ENCODE measurements at regions not wholly inside any gene's neighbourhood (a gene's known extent, or its start where the extent isn't known, plus 50 kb on each side); places are given as distances from the start of the nearest gene placed in this dataset.
"Not testable (repeated sequence)": the region's sequence is repeated elsewhere in the genome, so short reads cannot be mapped to it uniquely, and the experiment has no call there.

- no peak for DNase-seq
Observed at GRCh38 chr1:194039578-194039977, 853.2 kb upstream of the B3GALT2 start.

- no peak for DNase-seq
Observed at GRCh38 chr1:194033646-194034045, 847.2 kb upstream of the B3GALT2 start.

- no peak for DNase-seq
Observed at GRCh38 chr1:194028002-194028401, 841.6 kb upstream of the B3GALT2 start.

GRCh38 chr1:194026422-194026821 is 840.0 kb upstream of the B3GALT2 start:
- DNase-seq = no peak

GRCh38 chr1:194024659-194025058 is 838.2 kb upstream of the B3GALT2 start:
- peak; percentile 90 for DNase-seq

GRCh38 chr1:194014014-194014413 is 827.6 kb upstream of the B3GALT2 start:
- DNase-seq = peak; percentile 10

GRCh38 chr1:194013561-194013960 is 827.1 kb upstream of the B3GALT2 start:
- no peak for DNase-seq

GRCh38 chr1:194004146-194004545 is 817.7 kb upstream of the B3GALT2 start:
- DNase-seq = no peak

- DNase-seq = not testable (repeated sequence)
Observed at GRCh38 chr1:194001726-194002350, 815.4 kb upstream of the B3GALT2 start.

- no peak for DNase-seq
Observed at GRCh38 chr1:193988885-193989284, 802.5 kb upstream of the B3GALT2 start.

GRCh38 chr1:193979219-193979618 is 792.8 kb upstream of the B3GALT2 start:
- no peak for DNase-seq

GRCh38 chr1:193974286-193974798 is 787.9 kb upstream of the B3GALT2 start:
- DNase-seq = no peak

- no peak for DNase-seq
Observed at GRCh38 chr1:193973428-193973827, 787.0 kb upstream of the B3GALT2 start.

- peak; percentile 44 for DNase-seq
Observed at GRCh38 chr1:193971595-193971994, 785.2 kb upstream of the B3GALT2 start.

- DNase-seq = no peak
Observed at GRCh38 chr1:193960499-193960898, 774.1 kb upstream of the B3GALT2 start.

- DNase-seq = no peak
Observed at GRCh38 chr1:193960040-193960439, 773.6 kb upstream of the B3GALT2 start.

GRCh38 chr1:193957556-193958095 is 771.2 kb upstream of the B3GALT2 start:
- DNase-seq = no peak

GRCh38 chr1:193952778-193953374 is 766.5 kb upstream of the B3GALT2 start:
- DNase-seq = no peak

- DNase-seq = no peak
Observed at GRCh38 chr1:193951984-193952383, 765.6 kb upstream of the B3GALT2 start.

- DNase-seq = no peak
Observed at GRCh38 chr1:193944454-193944853, 758.0 kb upstream of the B3GALT2 start.

GRCh38 chr1:193940176-193940575 is 753.8 kb upstream of the B3GALT2 start:
- no peak for DNase-seq

GRCh38 chr1:193939585-193939984 is 753.2 kb upstream of the B3GALT2 start:
- no peak for DNase-seq

- DNase-seq = no peak
Observed at GRCh38 chr1:193937308-193937707, 750.9 kb upstream of the B3GALT2 start.

GRCh38 chr1:193932979-193933378 is 746.6 kb upstream of the B3GALT2 start:
- DNase-seq = no peak
